Stimulated activated CD4-positive, alpha-beta T cell treated with anti-CD3 and anti-CD28 coated beads, Interleukin-2, amount 100 ng/mL, for 24 hours (primary cell): ENCODE measurements at regions not wholly inside any gene's neighbourhood (a gene's known extent, or its start where the extent isn't known, plus 50 kb on each side); places are given as distances from the start of the nearest gene placed in this dataset.

ENCODE experiments used
- DNase-seq, 2 donors: peaks; one replicate each; pipeline ENCODE4 v3.0.0-alpha.2; 2020

- DNase-seq: no peak
Observed at GRCh38 chr9:88033359-88033702, 59.0 kb upstream of the CDK20 start.

- DNase-seq: no peak
Observed at GRCh38 chr9:88028338-88028737, 54.0 kb upstream of the CDK20 start.

GRCh38 chr9:88026118-88026479 is 51.8 kb upstream of the CDK20 start:
- no peak for DNase-seq

- DNase-seq: no peak
Observed at GRCh38 chr9:88025411-88026117, 51.2 kb upstream of the CDK20 start.

DNA sequence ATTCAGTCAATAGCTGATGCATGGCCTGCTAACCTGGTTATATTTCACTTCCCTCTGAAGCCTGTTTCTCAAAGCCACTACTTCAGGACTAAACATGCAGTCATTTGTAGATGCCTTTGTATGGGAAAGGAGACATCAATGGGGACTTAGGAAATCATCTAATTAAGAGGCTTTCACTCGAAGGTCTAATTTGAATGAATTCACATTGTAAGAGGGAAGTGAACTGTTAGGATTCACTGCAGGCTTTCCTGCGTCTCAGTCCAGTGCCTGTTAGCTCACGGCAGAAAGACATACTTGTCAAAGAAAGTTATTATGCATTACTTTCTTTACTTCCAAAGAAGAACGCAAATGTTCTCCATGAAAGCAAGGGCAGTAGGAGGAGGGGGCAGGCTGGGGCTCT is 50.6 kb upstream of the CDK20 start:
- DNase-seq: no peak
